Panc1 (cell line): ENCODE measurements at regions not wholly inside any gene's neighbourhood (a gene's known extent, or its start where the extent isn't known, plus 50 kb on each side); places are given as distances from the start of the nearest gene placed in this dataset.

Source experiments
- ATAC-seq: fragments of 200-7000 bp; cut with Tn5 transposase; 2 replicates; pipeline ENCODE4 v1.9.1; 2020; ENCODE audit warnings: mild to moderate bottlenecking, moderate library complexity
- BruUV-seq: library from RNA; stranded (reverse); fragments of 400-500 nt; replicated peaks from 2 replicates; lab custom pipeline; 2021; lab: Mats Ljungman, UMichigan
- CTCF ChIA-PET: fragments of 300-600 bp; sonication (Branson Sonifier 250); formaldehyde crosslinking; loops from one replicate; lab custom pipeline; 2022; ENCODE audit warnings: antibody characterized with exemption; lab: Charles Lee
- POLR2A ChIA-PET: fragments of 300-600 bp; sonication (Branson Sonifier 250); formaldehyde crosslinking; loops from one replicate; lab custom pipeline; 2022; ENCODE audit warnings: antibody characterized with exemption; lab: Charles Lee
- DNase-seq: peaks from one replicate; pipeline ENCODE4 v3.0.0-alpha.2; 2010; ENCODE audit warnings: low read depth, low spot score
- H3K27ac ChIP-seq: 2 replicates; pipeline ENCODE4 v1.5.1; 2011; ENCODE audit warnings: mild to moderate bottlenecking, low read length, inconsistent platforms
- H3K27me3 ChIP-seq: fragments of 200-500 bp; sonication (Bioruptor generic); 2 replicates; pipeline ENCODE4 v1.6.0; 2014; ENCODE audit warnings: low read length, inconsistent platforms; ENCODE audit not compliant: control insufficient read depth, insufficient read depth
- H3K36me3 ChIP-seq: fragments of 200-500 bp; sonication (Bioruptor generic); 2 replicates; pipeline ENCODE4 v1.5.1; 2014; ENCODE audit warnings: inconsistent platforms, mild to moderate bottlenecking, low read length, moderate library complexity; ENCODE audit not compliant: control insufficient read depth, insufficient read depth
- H3K4me1 ChIP-seq: 2 replicates; pipeline ENCODE4 v1.5.1; 2011; ENCODE audit warnings: inconsistent platforms, mild to moderate bottlenecking, low read length, moderate library complexity; ENCODE audit not compliant: control insufficient read depth, insufficient read depth
- H3K4me3 ChIP-seq, 2 experiments: 2 replicates each; pipeline ENCODE4 v1.5.1; 2011 to 2012; ENCODE audit warnings: low read depth in 2 of 2, low read length in 2 of 2, mild to moderate bottlenecking in 2 of 2, inconsistent platforms in 1 of 2, moderate library complexity in 1 of 2
- H3K9me3 ChIP-seq: fragments of 200-500 bp; sonication (Bioruptor generic); 2 replicates; pipeline ENCODE4 v1.5.1; 2014; ENCODE audit warnings: low read depth, mild to moderate bottlenecking, inconsistent platforms, low read length, moderate library complexity; ENCODE audit not compliant: control insufficient read depth, insufficient read depth
- CTCF ChIP-seq: fragments of 450-650 bp; IDR thresholded peaks from 2 replicates; pipeline ENCODE4 v1.5.1; 2017; ENCODE audit warnings: mild to moderate bottlenecking
- POLR2AphosphoS5 ChIP-seq: IDR thresholded peaks from 2 replicates; pipeline ENCODE4 v1.6.1; 2012; ENCODE audit warnings: mild to moderate bottlenecking, low read depth, low read length, moderate library complexity
- SIN3A ChIP-seq: IDR thresholded peaks from 2 replicates; pipeline ENCODE4 v1.6.1; 2012; ENCODE audit warnings: low read depth, mild to moderate bottlenecking, low read length, moderate library complexity, borderline replicate concordance; ENCODE audit not compliant: insufficient read depth
- TCF7L2 ChIP-seq: IDR thresholded peaks from 2 replicates; pipeline ENCODE4 v1.6.1; 2011; ENCODE audit warnings: mild to moderate bottlenecking, low read depth, low read length, inconsistent platforms
- in situ Hi-C: cut with HindIII; loops from 2 replicates; pipeline ENCODE4 v1.10.0; 2016; ENCODE audit warnings: low sequenced_read_pairs, low pct_unique_long_range_greater_than_20kb
- intact Hi-C: fragments of 100-400 bp; cut with micrococcal nuclease; formaldehyde crosslinking; loops from one replicate; pipeline ENCODE4 v1.10.0; 2022; ENCODE audit not compliant: unreplicated experiment
- TF ChIP-seq, protein P1 (sequence below), 2 experiments: IDR thresholded peaks; 2 replicates each; pipeline ENCODE4 v1.6.1; 2011 to 2012; ENCODE audit warnings: low read depth in 2 of 2, control low read depth in 1 of 2, low read length in 1 of 2, mild to moderate bottlenecking in 1 of 2, moderate library complexity in 1 of 2; ENCODE audit not compliant: insufficient read depth in 1 of 2

DNA sequence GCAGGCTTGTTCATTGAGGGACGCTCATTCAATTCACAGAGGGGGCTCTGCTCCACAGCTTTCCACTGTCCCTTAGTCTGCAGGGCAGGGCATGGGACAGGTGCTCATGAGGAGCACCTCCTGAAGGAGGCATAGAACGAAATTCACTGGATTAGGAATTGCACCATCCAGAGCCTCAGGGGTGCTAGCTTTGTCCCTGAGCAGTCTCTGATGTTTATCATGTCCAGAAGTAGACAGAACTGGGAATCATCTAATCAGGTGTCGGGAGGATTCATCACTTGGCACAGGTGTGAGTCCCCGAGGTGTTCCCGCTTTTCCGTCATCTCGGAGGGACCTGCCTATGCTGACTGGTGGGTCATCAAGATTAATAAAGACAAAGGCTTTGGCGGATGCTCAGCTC, 321.4 kb downstream of the AJAP1 start:
- in situ Hi-C loops: no loop called here

GRCh38 chr1:4974981-4975685, 320.7 kb downstream of the AJAP1 start:
- in situ Hi-C loops (no loop called here), intact Hi-C loops (no loop called here)
- TF ChIP-seq POLR2AphosphoS5: no peak
- Histone ChIP-seq H3K9me3 (no peaks in the 10 kb centered on the region), H3K4me1 (no peaks in the 10 kb centered on the region), H3K36me3 (no peaks in the 10 kb centered on the region), H3K27me3 (no peaks in the 10 kb centered on the region; the same call in 1 of the 2 replicates), H3K4me3 (no peak overlapping the region), H3K27ac (no peak overlapping the region)
- ATAC-seq (no peak), DNase-seq (no peak)
- BruUV-seq: no TSS peak
- ChIA-PET CTCF (no interaction called here), POLR2A (no interaction called here)

More for the DNA sequence above, 321.4 kb downstream of the AJAP1 start:
- Histone ChIP-seq H3K36me3 (no peaks in the 10 kb centered on the region), H3K4me3 (no peak overlapping the region), H3K27me3 (no peaks in the 10 kb centered on the region; the same call in 1 of the 2 replicates), H3K27ac (no peak overlapping the region), H3K9me3 (no peaks in the 10 kb centered on the region), H3K4me1 (no peaks in the 10 kb centered on the region)
- DNase-seq: no peak
- CTCF ChIA-PET: no interaction called here
- no peak for ATAC-seq
- intact Hi-C loops: no loop called here
- BruUV-seq: no TSS peak
- POLR2A ChIA-PET: no interaction called here
- TF ChIP-seq CTCF: no peak
- TF ChIP-seq SIN3A: no peak
- TF ChIP-seq TCF7L2: no peak
- TF ChIP-seq POLR2AphosphoS5: no peak
- TF ChIP-seq, protein P1, sequence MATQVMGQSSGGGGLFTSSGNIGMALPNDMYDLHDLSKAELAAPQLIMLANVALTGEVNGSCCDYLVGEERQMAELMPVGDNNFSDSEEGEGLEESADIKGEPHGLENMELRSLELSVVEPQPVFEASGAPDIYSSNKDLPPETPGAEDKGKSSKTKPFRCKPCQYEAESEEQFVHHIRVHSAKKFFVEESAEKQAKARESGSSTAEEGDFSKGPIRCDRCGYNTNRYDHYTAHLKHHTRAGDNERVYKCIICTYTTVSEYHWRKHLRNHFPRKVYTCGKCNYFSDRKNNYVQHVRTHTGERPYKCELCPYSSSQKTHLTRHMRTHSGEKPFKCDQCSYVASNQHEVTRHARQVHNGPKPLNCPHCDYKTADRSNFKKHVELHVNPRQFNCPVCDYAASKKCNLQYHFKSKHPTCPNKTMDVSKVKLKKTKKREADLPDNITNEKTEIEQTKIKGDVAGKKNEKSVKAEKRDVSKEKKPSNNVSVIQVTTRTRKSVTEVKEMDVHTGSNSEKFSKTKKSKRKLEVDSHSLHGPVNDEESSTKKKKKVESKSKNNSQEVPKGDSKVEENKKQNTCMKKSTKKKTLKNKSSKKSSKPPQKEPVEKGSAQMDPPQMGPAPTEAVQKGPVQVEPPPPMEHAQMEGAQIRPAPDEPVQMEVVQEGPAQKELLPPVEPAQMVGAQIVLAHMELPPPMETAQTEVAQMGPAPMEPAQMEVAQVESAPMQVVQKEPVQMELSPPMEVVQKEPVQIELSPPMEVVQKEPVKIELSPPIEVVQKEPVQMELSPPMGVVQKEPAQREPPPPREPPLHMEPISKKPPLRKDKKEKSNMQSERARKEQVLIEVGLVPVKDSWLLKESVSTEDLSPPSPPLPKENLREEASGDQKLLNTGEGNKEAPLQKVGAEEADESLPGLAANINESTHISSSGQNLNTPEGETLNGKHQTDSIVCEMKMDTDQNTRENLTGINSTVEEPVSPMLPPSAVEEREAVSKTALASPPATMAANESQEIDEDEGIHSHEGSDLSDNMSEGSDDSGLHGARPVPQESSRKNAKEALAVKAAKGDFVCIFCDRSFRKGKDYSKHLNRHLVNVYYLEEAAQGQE (IDR thresholded peaks at IDR 0.05; ENCODE audit: insufficient read depth in 1 of 2, low read depth in 2 of 2, low read length in 1 of 2): no peak

DNA sequence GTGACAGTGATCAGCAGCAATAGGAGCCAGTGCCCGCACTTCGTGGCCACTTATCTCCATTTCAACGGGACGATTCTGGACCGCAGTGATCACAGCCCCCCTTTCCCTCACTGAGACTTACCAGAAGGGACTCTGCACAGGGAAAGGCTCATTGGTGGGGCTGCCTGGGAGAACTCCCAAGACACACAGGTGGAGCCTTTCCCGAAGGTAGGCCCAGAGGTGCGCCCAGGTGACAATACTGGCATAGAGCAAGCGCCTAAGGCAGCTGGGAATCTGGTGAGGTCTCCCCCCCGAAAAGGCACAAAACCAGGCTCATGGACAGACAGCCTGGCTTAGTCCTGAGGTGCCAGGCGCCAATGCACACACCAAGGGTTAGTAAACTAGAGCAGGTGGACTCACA, 318.9 kb downstream of the AJAP1 start:
- BruUV-seq: no TSS peak
- no peaks in the 10 kb centered on the region for H3K9me3 ChIP-seq

More for the DNA sequence above, 318.9 kb downstream of the AJAP1 start:
- intact Hi-C loops (no loop called here), in situ Hi-C loops (no loop called here)
- Histone ChIP-seq H3K36me3 (no peaks in the 10 kb centered on the region), H3K4me3 (no peak overlapping the region), H3K4me1 (no peaks in the 10 kb centered on the region), H3K27ac (no peak overlapping the region), H3K27me3 (no peaks in the 10 kb centered on the region; the same call in 1 of the 2 replicates)
- CTCF ChIA-PET: no interaction called here
- POLR2A ChIA-PET: no interaction called here
- DNase-seq: no peak
- no peak for ATAC-seq
- TF ChIP-seq SIN3A (no peak), POLR2AphosphoS5 (no peak), CTCF (no peak), TCF7L2 (no peak)
- TF ChIP-seq, protein P1 (IDR thresholded peaks at IDR 0.05; ENCODE audit: insufficient read depth in 1 of 2, low read depth in 2 of 2, low read length in 1 of 2): no peak
